ENCODE measurements at regions not wholly inside any gene's neighbourhood (a gene's known extent, or its start where the extent isn't known, plus 50 kb on each side); places are given as distances from the start of the nearest gene placed in this dataset.

- no peak for DNase-seq (ENCODE audit: low read depth)
These were observed 174.1 kb upstream of the EEA1 start for GRCh38 chr12:93103154-93103553.

GRCh38 chr12:93104535-93104934 lies 175.4 kb upstream of the EEA1 start:
- DNase-seq (ENCODE audit: low read depth): no peak

- DNase-seq (ENCODE audit: low read depth): no peak
These were observed 177.8 kb upstream of the EEA1 start for GRCh38 chr12:93106910-93107309.

GRCh38 chr12:93107514-93108312 lies 178.6 kb upstream of the EEA1 start:
- DNase-seq (ENCODE audit: low read depth): no peak

GRCh38 chr12:93108985-93109384 lies 179.9 kb upstream of the EEA1 start:
- DNase-seq (ENCODE audit: low read depth): no peak

GRCh38 chr12:93109551-93110203 lies 180.6 kb upstream of the EEA1 start:
- no peak for DNase-seq (ENCODE audit: low read depth)

GRCh38 chr12:93111773-93112172 lies 182.7 kb upstream of the EEA1 start:
- no peak for DNase-seq (ENCODE audit: low read depth)

- DNase-seq (ENCODE audit: low read depth): no peak
These were observed 184.4 kb upstream of the EEA1 start for GRCh38 chr12:93113317-93114006.

GRCh38 chr12:93115198-93115601 lies 186.1 kb upstream of the EEA1 start:
- no peak for DNase-seq (ENCODE audit: low read depth)

- DNase-seq (ENCODE audit: low read depth): no peak
These were observed 186.6 kb upstream of the EEA1 start for GRCh38 chr12:93115646-93116045.

GRCh38 chr12:93116632-93117031 lies 187.5 kb upstream of the EEA1 start:
- no peak for DNase-seq (ENCODE audit: low read depth)

- DNase-seq (ENCODE audit: low read depth): no peak
These were observed 192.8 kb upstream of the EEA1 start for GRCh38 chr12:93121729-93122488.

- DNase-seq (ENCODE audit: low read depth): no peak
These were observed 193.5 kb upstream of the EEA1 start for GRCh38 chr12:93122569-93123091.

- DNase-seq (ENCODE audit: low read depth): no peak
These were observed 196.0 kb upstream of the EEA1 start for GRCh38 chr12:93125126-93125525.

GRCh38 chr12:93126069-93126474 lies 197.0 kb upstream of the EEA1 start:
- no peak for DNase-seq (ENCODE audit: low read depth)

- no peak for DNase-seq (ENCODE audit: low read depth)
These were observed 198.0 kb upstream of the EEA1 start for GRCh38 chr12:93127107-93127560.

GRCh38 chr12:93127582-93128331 lies 198.7 kb upstream of the EEA1 start:
- DNase-seq (ENCODE audit: low read depth): no peak

GRCh38 chr12:93128332-93128707 lies 199.2 kb upstream of the EEA1 start:
- DNase-seq (ENCODE audit: low read depth): no peak

- no peak for DNase-seq (ENCODE audit: low read depth)
These were observed 201.4 kb upstream of the EEA1 start for GRCh38 chr12:93130366-93131054.

- DNase-seq (ENCODE audit: low read depth): no peak
These were observed 204.3 kb upstream of the EEA1 start for GRCh38 chr12:93133361-93133760.

All from activated T-helper 9 cell treated with anti-CD3 and anti-CD28 coated beads, Interleukin-2, amount 50 U/mL, for 16 hours (primary cell).